IPS-15b (cell line): ENCODE measurements at regions not wholly inside any gene's neighbourhood (a gene's known extent, or its start where the extent isn't known, plus 50 kb on each side); places are given as distances from the start of the nearest gene placed in this dataset.
"Not testable (repeated sequence)": the region's sequence is repeated elsewhere in the genome, so short reads cannot be mapped to it uniquely, and the experiment has no call there.

ENCODE experiments used
- H3K27me3 ChIP-seq: one replicate; pipeline ENCODE4 v1.6.1; 2013; ENCODE audit warnings: low read length; ENCODE audit not compliant: control insufficient read depth, insufficient read depth
- H3K36me3 ChIP-seq: one replicate; pipeline ENCODE4 v1.6.1; 2013; ENCODE audit warnings: low read length; ENCODE audit not compliant: control insufficient read depth, insufficient read depth
- H3K4me1 ChIP-seq: one replicate; pipeline ENCODE4 v1.6.1; 2013; ENCODE audit warnings: mild to moderate bottlenecking, low read length; ENCODE audit not compliant: control insufficient read depth, insufficient read depth
- H3K4me3 ChIP-seq: one replicate; pipeline ENCODE4 v1.5.1; 2013; ENCODE audit warnings: low read depth, low read length
- H3K9ac ChIP-seq: one replicate; pipeline ENCODE4 v1.6.1; 2013; ENCODE audit warnings: low read depth, mild to moderate bottlenecking, low read length
- H3K9me3 ChIP-seq: one replicate; pipeline ENCODE4 v1.6.1; 2013; ENCODE audit warnings: mild to moderate bottlenecking, low read length; ENCODE audit not compliant: control insufficient read depth, insufficient read depth

DNA sequence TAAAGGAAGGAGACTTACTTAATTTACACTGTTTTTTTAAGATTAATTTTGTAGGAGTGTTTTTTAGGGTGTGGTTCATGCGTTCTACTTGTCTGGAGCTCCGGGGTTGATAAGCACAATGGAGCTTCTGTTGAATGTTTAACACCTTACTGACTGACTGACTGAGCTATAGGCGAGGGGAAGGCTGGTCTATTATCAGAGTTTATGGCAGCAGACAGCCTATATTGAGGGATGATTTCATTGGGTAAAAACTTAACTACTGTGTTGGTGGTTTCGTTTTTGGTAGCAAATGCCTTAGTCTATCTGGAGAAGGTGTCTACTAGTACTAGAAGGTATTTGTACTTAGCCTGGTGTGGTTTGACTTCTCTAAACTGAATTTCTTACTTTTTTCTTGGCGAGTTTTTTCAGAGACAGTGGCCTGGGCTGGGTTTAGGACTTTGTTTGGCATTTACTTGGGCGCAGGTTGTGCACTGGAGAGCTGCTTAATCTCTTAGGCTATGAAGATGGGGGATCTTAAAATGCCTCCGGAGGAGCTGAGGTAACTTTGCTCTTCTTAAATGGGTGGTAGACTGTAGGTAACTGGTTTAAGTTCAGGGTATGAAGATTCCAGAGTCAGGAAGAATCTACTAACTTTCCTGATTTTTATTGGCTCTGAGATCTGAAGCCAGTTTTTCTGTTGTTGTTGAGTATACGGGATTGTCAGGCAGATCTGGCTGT, 130.2 kb downstream of the ART5 start:
- not testable (repeated sequence) for H3K4me3 ChIP-seq, H3K27me3 ChIP-seq, H3K9ac ChIP-seq, H3K36me3 ChIP-seq, H3K9me3 ChIP-seq, H3K4me1 ChIP-seq

- not testable (repeated sequence) for H3K4me3 ChIP-seq, H3K4me1 ChIP-seq, H3K36me3 ChIP-seq, H3K9me3 ChIP-seq, H3K9ac ChIP-seq, H3K27me3 ChIP-seq
Measured at GRCh38 chr11:3509563-3509962, 130.6 kb upstream of the ZNF195 start.

DNA sequence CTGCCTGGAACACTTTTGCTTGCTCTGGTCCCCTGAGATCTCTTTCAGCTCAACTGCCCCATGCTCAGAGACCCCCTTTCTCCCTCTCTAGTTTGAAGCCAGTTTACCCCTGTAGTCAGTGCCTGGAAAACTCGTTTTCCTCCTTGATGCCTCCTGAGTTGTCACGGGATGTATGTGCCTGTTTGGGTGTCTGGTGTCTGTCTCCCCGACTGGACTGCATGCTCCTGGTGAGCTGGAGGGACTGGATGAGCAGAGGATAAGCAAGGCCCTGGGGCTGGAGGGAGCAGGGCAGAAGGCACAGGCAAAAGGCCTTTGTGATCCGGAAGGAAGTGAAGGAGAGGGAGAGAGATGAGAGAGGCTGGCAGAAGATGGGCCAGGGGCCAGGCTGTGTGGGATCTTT, 120.3 kb upstream of the ZNF195 start:
- not testable (repeated sequence) for H3K27me3 ChIP-seq, H3K36me3 ChIP-seq, H3K9me3 ChIP-seq, H3K9ac ChIP-seq, H3K4me3 ChIP-seq, H3K4me1 ChIP-seq

DNA sequence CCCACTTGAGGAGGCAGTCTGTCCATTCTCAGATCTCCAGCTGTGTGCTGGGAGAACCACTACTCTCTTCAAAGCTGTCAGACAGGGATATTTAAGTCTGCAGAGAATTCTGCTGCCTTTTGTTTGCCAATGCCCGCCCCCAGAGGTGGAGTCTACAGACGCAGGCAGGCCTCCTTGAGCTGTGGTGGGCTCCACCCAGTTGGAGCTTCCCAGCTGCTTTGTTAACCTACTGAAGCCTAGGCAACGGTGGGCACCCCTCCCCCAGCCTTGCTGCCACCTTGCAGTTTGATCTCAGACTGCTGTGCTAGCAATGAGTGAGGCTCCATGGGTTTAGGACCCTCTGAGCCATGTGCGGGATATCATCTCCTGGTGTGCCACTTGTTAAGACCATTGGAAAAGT, 119.4 kb upstream of the ZNF195 start:
- not testable (repeated sequence) for H3K36me3 ChIP-seq, H3K9me3 ChIP-seq, H3K4me3 ChIP-seq, H3K4me1 ChIP-seq, H3K27me3 ChIP-seq, H3K9ac ChIP-seq

GRCh38 chr11:3493152-3493551, 114.2 kb upstream of the ZNF195 start:
- H3K4me1 ChIP-seq, H3K9me3 ChIP-seq, H3K27me3 ChIP-seq, H3K4me3 ChIP-seq, H3K36me3 ChIP-seq, H3K9ac ChIP-seq: not testable (repeated sequence)

- H3K4me3 ChIP-seq, H3K9me3 ChIP-seq, H3K9ac ChIP-seq, H3K27me3 ChIP-seq, H3K36me3 ChIP-seq, H3K4me1 ChIP-seq: not testable (repeated sequence)
Measured at GRCh38 chr11:3488003-3488402, 109.1 kb upstream of the ZNF195 start.

DNA sequence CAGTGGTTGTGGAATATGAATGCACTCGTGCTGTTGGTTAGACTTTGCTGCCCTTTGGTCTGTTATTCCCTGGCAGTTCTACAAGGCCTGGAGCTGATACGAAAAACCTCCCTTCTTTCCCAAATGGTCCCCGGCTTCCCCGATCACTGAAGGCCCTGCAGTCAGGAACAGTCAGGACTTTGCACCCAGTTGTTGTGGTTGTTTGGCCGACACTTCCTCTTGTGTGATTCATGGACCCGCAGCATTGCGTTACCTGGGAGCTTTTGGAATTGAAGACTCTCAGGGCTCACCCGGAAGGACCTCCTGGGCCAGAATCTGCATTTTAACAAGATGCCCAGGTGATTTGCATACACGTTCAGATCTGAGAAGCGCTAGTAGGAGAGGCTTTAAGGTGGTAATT, 106.8 kb upstream of the ZNF195 start:
- H3K9me3 ChIP-seq, H3K4me3 ChIP-seq, H3K27me3 ChIP-seq, H3K36me3 ChIP-seq, H3K4me1 ChIP-seq, H3K9ac ChIP-seq: not testable (repeated sequence)

DNA sequence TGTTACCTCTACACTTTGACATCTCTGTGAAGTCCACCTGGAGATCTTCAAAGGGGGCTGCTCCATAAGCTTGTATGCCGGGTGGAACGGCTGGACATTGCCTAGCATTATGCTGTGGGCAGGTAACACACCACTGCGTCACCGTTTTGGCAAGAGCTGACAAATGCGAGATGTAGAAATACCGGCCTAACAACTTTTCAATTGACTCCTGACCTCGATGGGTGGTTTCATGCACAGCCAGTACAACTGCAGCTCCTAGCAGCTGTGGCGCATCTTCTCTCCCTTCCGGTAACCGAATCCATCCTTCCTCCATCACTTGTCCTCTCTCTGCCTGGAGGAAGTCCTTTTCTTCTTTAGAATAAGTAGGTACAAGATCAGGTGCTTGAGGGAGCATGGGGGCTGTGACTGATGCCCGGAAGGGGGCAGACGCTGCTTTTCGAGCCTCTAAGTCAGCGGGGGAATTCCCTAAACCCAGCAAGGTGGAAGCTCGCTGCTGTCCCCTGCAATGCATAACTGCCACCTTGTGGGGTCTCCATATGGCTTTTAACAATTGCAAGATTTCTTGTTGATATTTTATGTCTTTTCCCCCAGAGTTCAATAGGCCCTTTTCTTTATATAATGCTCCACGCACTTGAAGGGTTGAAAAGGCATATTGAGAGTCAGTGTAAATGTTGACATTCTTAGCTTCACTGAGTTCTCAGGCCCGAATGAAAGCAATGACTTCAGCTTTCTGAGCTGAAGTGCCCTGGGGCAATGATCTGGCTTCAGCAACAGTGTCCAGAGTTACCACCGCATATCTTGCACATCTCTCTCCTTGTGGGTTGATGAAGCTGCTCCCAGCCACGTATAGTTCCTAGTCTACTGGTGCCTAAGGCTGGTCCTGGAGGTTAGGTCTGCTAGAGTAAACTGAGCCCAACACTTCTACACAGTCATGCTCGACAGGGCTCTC, 98.3 kb upstream of the ZNF195 start:
- H3K9me3 ChIP-seq, H3K36me3 ChIP-seq, H3K4me1 ChIP-seq, H3K27me3 ChIP-seq, H3K9ac ChIP-seq, H3K4me3 ChIP-seq: not testable (repeated sequence)

GRCh38 chr11:3476084-3476936, 97.4 kb upstream of the ZNF195 start:
- H3K4me1 ChIP-seq, H3K27me3 ChIP-seq, H3K9me3 ChIP-seq, H3K36me3 ChIP-seq, H3K4me3 ChIP-seq, H3K9ac ChIP-seq: not testable (repeated sequence)

GRCh38 chr11:3468963-3469362, 90.0 kb upstream of the ZNF195 start:
- not testable (repeated sequence) for H3K27me3 ChIP-seq, H3K36me3 ChIP-seq, H3K9ac ChIP-seq, H3K4me1 ChIP-seq, H3K9me3 ChIP-seq, H3K4me3 ChIP-seq

DNA sequence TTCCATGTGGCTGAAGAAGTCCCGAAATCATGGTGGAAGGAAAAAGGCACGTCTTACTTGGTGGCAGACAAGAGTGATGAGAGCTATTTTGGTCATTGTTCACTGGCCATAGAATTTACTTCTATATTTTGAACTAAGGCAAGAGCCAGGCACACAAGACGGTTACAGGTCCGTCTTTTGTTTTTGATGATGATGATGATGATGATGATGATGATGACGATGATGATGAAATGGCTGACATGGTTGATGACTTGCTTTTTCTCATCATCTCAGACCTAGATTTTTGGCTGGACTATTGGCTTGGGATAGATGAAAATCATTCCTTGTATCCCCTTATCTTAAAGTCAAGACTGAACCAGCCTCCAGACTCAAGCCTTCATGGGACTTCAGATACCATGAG, 88.7 kb upstream of the ZNF195 start:
- not testable (repeated sequence) for H3K27me3 ChIP-seq, H3K9me3 ChIP-seq, H3K4me1 ChIP-seq, H3K9ac ChIP-seq, H3K36me3 ChIP-seq, H3K4me3 ChIP-seq

DNA sequence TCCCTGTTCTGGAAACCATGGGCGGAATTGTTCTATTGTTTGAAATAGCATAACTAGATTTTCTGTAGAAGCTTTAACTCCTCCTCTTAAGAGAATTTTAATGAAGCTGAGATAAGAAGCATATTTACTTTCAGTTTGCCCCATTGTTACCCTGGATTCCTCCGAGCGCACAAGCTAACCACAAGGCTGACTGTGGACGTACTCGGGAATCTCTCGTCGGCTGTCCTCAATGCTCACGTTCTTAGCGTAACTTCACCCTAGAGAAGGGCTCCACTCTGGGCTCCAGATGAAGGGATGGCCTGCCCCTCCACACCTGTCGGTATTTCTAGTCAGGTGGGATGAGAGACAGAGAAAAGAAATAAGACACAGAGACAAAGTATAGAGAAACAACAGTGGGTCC, 76.7 kb upstream of the ZNF195 start:
- not testable (repeated sequence) for H3K9me3 ChIP-seq, H3K4me3 ChIP-seq, H3K36me3 ChIP-seq, H3K9ac ChIP-seq, H3K4me1 ChIP-seq, H3K27me3 ChIP-seq
